Choroid plexus epithelial cell (primary cell): ENCODE measurements at regions not wholly inside any gene's neighbourhood (a gene's known extent, or its start where the extent isn't known, plus 50 kb on each side); places are given as distances from the start of the nearest gene placed in this dataset.

Source experiments
- DNase-seq: peaks from one replicate; pipeline ENCODE4 v3.0.0-alpha.2; 2010; ENCODE audit warnings: low read depth
- H3K4me3 ChIP-seq: 2 replicates; pipeline ENCODE4 v1.5.1; 2011; ENCODE audit warnings: low read depth, mild to moderate bottlenecking, control low read depth, low read length, moderate library complexity
- TF ChIP-seq, protein P1 (sequence below): conservative IDR thresholded peaks from 2 replicates; pipeline ENCODE4 v1.5.1; 2011; ENCODE audit warnings: low read depth, mild to moderate bottlenecking, control low read depth, inconsistent platforms, low read length, moderate library complexity

- no peak overlapping the region for H3K4me3 ChIP-seq
- DNase-seq = no peak
- TF ChIP-seq, protein P1, sequence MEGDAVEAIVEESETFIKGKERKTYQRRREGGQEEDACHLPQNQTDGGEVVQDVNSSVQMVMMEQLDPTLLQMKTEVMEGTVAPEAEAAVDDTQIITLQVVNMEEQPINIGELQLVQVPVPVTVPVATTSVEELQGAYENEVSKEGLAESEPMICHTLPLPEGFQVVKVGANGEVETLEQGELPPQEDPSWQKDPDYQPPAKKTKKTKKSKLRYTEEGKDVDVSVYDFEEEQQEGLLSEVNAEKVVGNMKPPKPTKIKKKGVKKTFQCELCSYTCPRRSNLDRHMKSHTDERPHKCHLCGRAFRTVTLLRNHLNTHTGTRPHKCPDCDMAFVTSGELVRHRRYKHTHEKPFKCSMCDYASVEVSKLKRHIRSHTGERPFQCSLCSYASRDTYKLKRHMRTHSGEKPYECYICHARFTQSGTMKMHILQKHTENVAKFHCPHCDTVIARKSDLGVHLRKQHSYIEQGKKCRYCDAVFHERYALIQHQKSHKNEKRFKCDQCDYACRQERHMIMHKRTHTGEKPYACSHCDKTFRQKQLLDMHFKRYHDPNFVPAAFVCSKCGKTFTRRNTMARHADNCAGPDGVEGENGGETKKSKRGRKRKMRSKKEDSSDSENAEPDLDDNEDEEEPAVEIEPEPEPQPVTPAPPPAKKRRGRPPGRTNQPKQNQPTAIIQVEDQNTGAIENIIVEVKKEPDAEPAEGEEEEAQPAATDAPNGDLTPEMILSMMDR = no peak
These were observed 50.6 kb upstream of the TMEM170B start for GRCh38 chr6:11486959-11487358.

DNA sequence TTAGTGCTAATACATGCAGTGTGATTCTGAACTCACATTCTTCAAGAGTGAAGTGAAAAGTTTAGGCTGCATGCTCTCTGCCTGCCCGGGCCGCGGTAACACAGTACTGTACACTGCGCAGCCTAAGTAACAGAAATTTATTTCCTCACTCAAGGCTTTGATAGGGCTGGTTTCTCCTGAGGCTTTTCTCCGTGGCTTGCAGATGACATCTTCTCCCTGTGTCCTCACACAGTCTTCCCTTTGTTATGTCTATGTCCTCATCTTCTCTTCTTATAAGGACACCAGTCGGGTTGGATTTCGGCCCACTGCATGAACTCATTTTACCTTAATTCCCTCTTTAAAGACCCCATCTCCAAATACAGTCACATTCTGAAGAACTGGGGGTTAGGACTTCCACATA is 51.1 kb upstream of the TMEM170B start:
- H3K4me3 ChIP-seq = no peak overlapping the region
- TF ChIP-seq, protein P1 = no peak
- no peak for DNase-seq

DNA sequence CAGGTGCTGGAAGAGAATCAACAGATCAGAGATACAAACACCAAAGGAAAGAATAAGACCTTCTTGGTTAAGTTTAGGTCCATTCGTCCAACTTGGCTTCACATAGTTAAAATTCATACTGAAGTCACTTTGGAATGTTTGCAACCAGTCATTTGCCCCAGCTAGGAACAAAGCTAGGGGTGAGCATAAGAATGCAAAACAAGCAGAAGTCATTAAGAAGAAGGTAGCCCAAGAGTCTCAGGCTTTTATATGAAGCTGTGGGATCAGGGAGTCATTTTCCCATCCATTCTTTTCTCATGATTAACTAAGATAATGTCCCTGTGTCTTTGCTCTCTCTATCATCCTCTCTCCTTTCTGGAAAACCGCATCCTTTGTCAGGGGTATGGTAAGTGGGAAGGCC is 51.5 kb upstream of the TMEM170B start:
- DNase-seq = no peak
- no peak overlapping the region for H3K4me3 ChIP-seq
- TF ChIP-seq, protein P1 = no peak

DNA sequence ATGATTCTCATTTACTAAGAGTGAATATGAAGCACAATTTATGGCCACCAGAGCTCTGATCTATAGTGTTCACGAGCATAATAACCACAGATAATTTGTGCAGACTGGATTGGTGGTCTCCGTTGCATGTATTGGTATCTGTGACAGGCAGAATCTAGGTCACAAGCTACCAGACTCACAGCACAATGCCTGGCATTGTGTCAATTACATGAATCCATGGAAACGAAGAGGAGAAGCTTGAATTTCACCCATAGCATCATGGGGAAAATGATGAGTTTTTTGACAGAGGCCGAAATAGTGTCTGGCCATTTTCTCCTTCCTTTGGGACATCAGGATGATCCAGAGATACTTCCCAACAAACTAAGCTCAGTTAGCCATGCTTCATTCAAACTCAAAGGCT is 52.3 kb upstream of the TMEM170B start:
- no peak for DNase-seq
- H3K4me3 ChIP-seq = no peak overlapping the region
- TF ChIP-seq, protein P1 = no peak

- no peak overlapping the region for H3K4me3 ChIP-seq
- DNase-seq = no peak
- TF ChIP-seq, protein P1 = no peak
These were observed 53.1 kb upstream of the TMEM170B start for GRCh38 chr6:11484441-11484840.

DNA sequence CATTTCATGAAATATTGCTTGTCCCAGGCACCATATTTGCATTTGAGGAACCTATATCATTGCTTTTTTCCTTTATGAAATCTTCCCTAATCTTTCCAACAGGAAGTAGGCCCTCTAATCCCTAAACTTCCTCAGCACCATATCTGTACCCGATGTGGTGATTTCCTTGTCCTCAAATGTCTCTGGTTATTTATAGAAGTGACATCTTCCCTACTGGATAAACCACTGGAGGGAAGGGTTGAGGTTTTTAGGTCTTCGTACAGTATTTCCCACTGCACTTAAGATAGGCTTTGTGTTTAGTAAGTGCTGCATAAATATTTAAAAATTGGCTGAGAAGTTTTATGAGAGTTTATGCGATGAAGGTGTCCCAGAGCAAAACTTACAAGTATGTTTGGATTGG is 54.9 kb upstream of the TMEM170B start:
- H3K4me3 ChIP-seq = no peak overlapping the region
- DNase-seq = no peak
- TF ChIP-seq, protein P1 = no peak

- DNase-seq = no peak
- TF ChIP-seq, protein P1 = no peak
- no peak overlapping the region for H3K4me3 ChIP-seq
These were observed 57.0 kb upstream of the TMEM170B start for GRCh38 chr6:11480541-11480940.
